Natural killer cell (primary cell): ENCODE measurements at regions not wholly inside any gene's neighbourhood (a gene's known extent, or its start where the extent isn't known, plus 50 kb on each side); places are given as distances from the start of the nearest gene placed in this dataset.

Experiments used
- ATAC-seq, 3 donors: fragments of 150-1000 bp in 2 of 3; fragments of 200-7000 bp in 1 of 3; cut with Tn5 transposase; 1 replicate in 1 of 3; 2 replicates in 2 of 3; pipeline ENCODE4 v1.10.0; 2021; ENCODE audit warnings: mild to moderate bottlenecking in 2 of 3, moderate library complexity in 2 of 3
- DNase-seq, 2 donors: peaks; one replicate each; pipeline versions ENCODE4 v3.0.0 to v3.0.0-alpha.2; 2013 to 2021; ENCODE audit warnings: mixed read lengths in 1 of 2
- H3K27ac ChIP-seq: one replicate; pipeline ENCODE4 v1.5.1; 2013; ENCODE audit warnings: mild to moderate bottlenecking, low read length
- H3K27me3 ChIP-seq: one replicate; pipeline ENCODE4 v1.6.1; 2013; ENCODE audit warnings: low read length; ENCODE audit not compliant: control insufficient read depth, insufficient read depth
- H3K36me3 ChIP-seq: one replicate; pipeline ENCODE4 v1.6.1; 2013; ENCODE audit warnings: low read length; ENCODE audit not compliant: control insufficient read depth, insufficient read depth
- H3K4me1 ChIP-seq: one replicate; pipeline ENCODE4 v1.6.1; 2013; ENCODE audit warnings: low read length; ENCODE audit not compliant: control insufficient read depth, insufficient read depth
- H3K4me3 ChIP-seq: one replicate; pipeline ENCODE4 v1.5.1; 2013; ENCODE audit warnings: low read length
- H3K9me3 ChIP-seq: one replicate; pipeline ENCODE4 v1.6.1; 2013; ENCODE audit warnings: low read length; ENCODE audit not compliant: control insufficient read depth, insufficient read depth
- H3K27ac Mint-ChIP-seq, 2 donors: one replicate each; pipeline ENCODE4 v1.8.0; 2022; ENCODE audit warnings: mild to moderate bottlenecking in 2 of 2, mixed read lengths in 2 of 2, moderate library complexity in 1 of 2
- H3K27me3 Mint-ChIP-seq, 2 donors: one replicate each; pipeline ENCODE4 v1.8.0; 2022; ENCODE audit warnings: low read depth in 2 of 2, mixed read lengths in 2 of 2
- H3K36me3 Mint-ChIP-seq: one replicate; pipeline ENCODE4 v1.8.0; 2022; ENCODE audit warnings: mixed read lengths
- H3K4me1 Mint-ChIP-seq, 2 donors: one replicate each; pipeline ENCODE4 v1.8.0; 2022; ENCODE audit warnings: mixed read lengths in 2 of 2
- H3K4me3 Mint-ChIP-seq: one replicate; pipeline ENCODE4 v1.8.0; 2022; ENCODE audit warnings: mild to moderate bottlenecking, moderate library complexity, mixed read lengths
- H3K9me3 Mint-ChIP-seq, 2 donors: one replicate each; pipeline ENCODE4 v1.8.0; 2022; ENCODE audit warnings: mixed read lengths in 2 of 2
- WGBS: methylation state at CpG from one replicate; pipeline ENCODE4 v1.1.7; 2013; ENCODE audit warnings: missing lambda C conversion rate; ENCODE audit not compliant: insufficient coverage; 5-methylcytosine and 5-hydroxymethylcytosine counted together
- intact Hi-C: fragments of 100-400 bp; cut with micrococcal nuclease; formaldehyde crosslinking; loops from one replicate; pipeline ENCODE4 v1.14.2; 2022
- TF ChIP-seq, protein P1 (sequence below): fragments of 200-600 bp; IDR thresholded peaks from one replicate; pipeline ENCODE4 v1.8.0; 2022; ENCODE audit warnings: antibody characterized with exemption

DNA sequence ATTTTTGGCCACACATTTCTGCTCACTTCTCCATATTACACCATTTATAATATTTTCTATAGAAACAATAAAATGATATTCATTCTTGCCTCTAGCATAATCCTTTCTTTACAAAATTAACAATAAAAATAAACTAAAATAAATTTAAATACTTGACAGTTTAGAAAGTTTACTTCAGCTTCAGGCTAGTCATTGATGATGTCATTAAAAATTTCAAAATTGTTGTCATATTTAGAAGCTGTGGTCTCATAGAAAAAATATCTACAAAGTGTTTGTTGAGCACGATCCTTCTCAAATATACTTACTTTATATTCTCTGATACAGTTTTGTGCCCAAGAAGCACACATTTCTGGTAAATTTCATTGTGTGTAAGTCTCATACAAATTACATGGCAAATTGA lies 717.4 kb upstream of the CITED2 start:
- H3K9me3 ChIP-seq, result no peaks in the 10 kb centered on the region
- no peaks in the 10 kb centered on the region for H3K27me3 ChIP-seq
- Mint-ChIP-seq H3K4me1 (no peaks in the 10 kb centered on the region), H3K27ac (no peak overlapping the region), H3K9me3 (no peaks in the 10 kb centered on the region), H3K36me3 (no peaks in the 10 kb centered on the region), H3K27me3 (no peaks in the 10 kb centered on the region), H3K4me3 (no peak overlapping the region)
- H3K36me3 ChIP-seq, result no peaks in the 10 kb centered on the region
- DNase-seq (no peak), ATAC-seq (no peak)
- no peak overlapping the region for H3K27ac ChIP-seq
- no peak overlapping the region for H3K4me3 ChIP-seq
- no peaks in the 10 kb centered on the region for H3K4me1 ChIP-seq
- intact Hi-C loops, result no loop called here
- WGBS, result no CpG with 5 or more reads among the region's 1 CpG
- TF ChIP-seq, protein P1, sequence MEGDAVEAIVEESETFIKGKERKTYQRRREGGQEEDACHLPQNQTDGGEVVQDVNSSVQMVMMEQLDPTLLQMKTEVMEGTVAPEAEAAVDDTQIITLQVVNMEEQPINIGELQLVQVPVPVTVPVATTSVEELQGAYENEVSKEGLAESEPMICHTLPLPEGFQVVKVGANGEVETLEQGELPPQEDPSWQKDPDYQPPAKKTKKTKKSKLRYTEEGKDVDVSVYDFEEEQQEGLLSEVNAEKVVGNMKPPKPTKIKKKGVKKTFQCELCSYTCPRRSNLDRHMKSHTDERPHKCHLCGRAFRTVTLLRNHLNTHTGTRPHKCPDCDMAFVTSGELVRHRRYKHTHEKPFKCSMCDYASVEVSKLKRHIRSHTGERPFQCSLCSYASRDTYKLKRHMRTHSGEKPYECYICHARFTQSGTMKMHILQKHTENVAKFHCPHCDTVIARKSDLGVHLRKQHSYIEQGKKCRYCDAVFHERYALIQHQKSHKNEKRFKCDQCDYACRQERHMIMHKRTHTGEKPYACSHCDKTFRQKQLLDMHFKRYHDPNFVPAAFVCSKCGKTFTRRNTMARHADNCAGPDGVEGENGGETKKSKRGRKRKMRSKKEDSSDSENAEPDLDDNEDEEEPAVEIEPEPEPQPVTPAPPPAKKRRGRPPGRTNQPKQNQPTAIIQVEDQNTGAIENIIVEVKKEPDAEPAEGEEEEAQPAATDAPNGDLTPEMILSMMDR, result no peak

DNA sequence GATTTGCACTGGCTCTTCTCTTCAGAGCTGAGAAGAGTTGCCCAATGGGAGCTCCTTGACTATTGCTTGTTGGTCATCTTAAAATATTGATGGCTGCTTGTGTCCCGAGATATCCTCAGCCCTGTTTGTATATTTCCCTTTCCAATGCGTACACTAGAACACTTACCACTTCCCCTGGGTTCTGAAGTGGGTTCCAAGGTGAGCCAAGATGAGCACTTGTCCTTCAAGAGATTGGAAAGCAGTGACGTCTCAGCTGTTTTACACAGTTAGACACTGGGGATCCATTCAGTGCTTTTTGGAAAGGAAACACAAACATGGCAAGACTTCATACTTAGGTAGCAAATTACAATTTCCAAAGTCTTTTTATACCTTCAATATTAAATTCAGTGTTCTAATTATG lies 716.4 kb upstream of the CITED2 start:
- Mint-ChIP-seq H3K27ac (no peak overlapping the region), H3K36me3 (no peaks in the 10 kb centered on the region), H3K4me3 (no peak overlapping the region), H3K27me3 (no peaks in the 10 kb centered on the region), H3K9me3 (no peaks in the 10 kb centered on the region), H3K4me1 (no peaks in the 10 kb centered on the region)
- H3K9me3 ChIP-seq, result no peaks in the 10 kb centered on the region
- TF ChIP-seq, protein P1, result no peak
- 91% methylated on average over 3 of the region's 3 CpGs for WGBS
- intact Hi-C loops, result no loop called here
- no peak for DNase-seq
- H3K36me3 ChIP-seq, result no peaks in the 10 kb centered on the region
- no peak for ATAC-seq
- no peaks in the 10 kb centered on the region for H3K27me3 ChIP-seq
- H3K4me3 ChIP-seq, result no peak overlapping the region
- H3K27ac ChIP-seq, result no peak overlapping the region
- no peaks in the 10 kb centered on the region for H3K4me1 ChIP-seq

DNA sequence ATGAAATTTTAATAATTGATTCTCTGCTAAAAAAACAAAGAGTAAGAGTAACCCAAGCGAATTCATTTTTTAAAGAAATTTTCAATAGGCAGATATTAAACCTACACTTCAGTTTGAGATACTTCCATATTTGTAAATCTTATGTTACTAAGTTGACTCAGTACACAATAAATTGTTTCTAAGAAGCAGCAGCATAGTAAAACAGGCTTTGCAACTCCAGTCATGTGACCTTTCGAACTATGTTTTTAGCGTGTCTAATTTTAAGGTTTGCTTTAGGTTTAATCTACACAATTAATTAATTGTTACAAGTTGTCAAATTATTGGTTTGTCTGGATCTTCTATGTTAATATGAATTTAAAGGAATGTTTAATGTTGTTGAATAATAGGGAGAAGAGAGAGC lies 708.9 kb upstream of the CITED2 start:
- H3K27ac Mint-ChIP-seq, result no peak overlapping the region
- H3K9me3 Mint-ChIP-seq, result no peaks in the 10 kb centered on the region
- TF ChIP-seq, protein P1, result no peak
- no peak for DNase-seq
- H3K4me1 Mint-ChIP-seq, result no peaks in the 10 kb centered on the region
- intact Hi-C loops, result no loop called here
- Histone ChIP-seq H3K36me3 (no peaks in the 10 kb centered on the region), H3K27me3 (no peaks in the 10 kb centered on the region), H3K27ac (no peak overlapping the region), H3K4me3 (no peak overlapping the region), H3K4me1 (no peaks in the 10 kb centered on the region), H3K9me3 (no peaks in the 10 kb centered on the region)
- ATAC-seq, result no peak
- WGBS, result no CpG with 5 or more reads among the region's 3 CpGs
- H3K4me3 Mint-ChIP-seq, result no peak overlapping the region
- peaks cover 0 to 8% of the 10 kb centered on the region in 2 donors for H3K27me3 Mint-ChIP-seq
- no peaks in the 10 kb centered on the region for H3K36me3 Mint-ChIP-seq

DNA sequence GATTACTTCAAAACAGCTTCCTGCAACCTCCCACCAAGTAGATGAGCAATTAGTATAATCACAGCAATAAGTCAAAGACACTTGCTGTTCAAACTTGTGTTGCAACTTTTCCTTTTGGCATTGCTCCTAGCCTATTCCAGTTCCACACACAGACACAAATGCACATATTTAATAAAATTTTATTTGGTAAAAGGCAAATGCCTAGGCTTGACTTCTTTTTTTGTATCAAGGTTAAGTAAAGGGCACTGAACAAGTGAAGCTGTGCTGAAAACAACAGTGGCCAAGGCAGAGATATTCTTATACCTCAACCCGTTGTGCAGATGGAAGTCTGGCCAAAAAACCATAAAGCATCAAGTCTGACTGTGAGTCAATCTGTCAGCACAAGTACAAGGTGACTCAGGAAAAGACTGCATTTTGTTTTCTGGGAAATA lies 708.4 kb upstream of the CITED2 start:
- ATAC-seq, result no peak
- Histone ChIP-seq H3K4me3 (no peak overlapping the region), H3K4me1 (no peaks in the 10 kb centered on the region), H3K27me3 (no peaks in the 10 kb centered on the region), H3K9me3 (no peaks in the 10 kb centered on the region), H3K27ac (no peak overlapping the region), H3K36me3 (no peaks in the 10 kb centered on the region)
- no peaks in the 10 kb centered on the region for H3K9me3 Mint-ChIP-seq
- 92% methylated on average over 1 of the region's 1 CpG for WGBS
- no peak overlapping the region for H3K4me3 Mint-ChIP-seq
- no peaks in the 10 kb centered on the region for H3K36me3 Mint-ChIP-seq
- no peaks in the 10 kb centered on the region for H3K4me1 Mint-ChIP-seq
- H3K27ac Mint-ChIP-seq, result no peak overlapping the region
- TF ChIP-seq, protein P1, result no peak
- peaks cover 0 to 8% of the 10 kb centered on the region in 2 donors for H3K27me3 Mint-ChIP-seq
- intact Hi-C loops, result no loop called here
- no peak for DNase-seq
